ENCODE measurements at regions not wholly inside any gene's neighbourhood (a gene's known extent, or its start where the extent isn't known, plus 50 kb on each side); places are given as distances from the start of the nearest gene placed in this dataset.

- H3K27me3 Mint-ChIP-seq (ENCODE audit: low read depth), result no peaks in the 10 kb centered on the region
- no peak for TF ChIP-seq CTCF (IDR thresholded peaks at IDR 0.05)
- DNase-seq (ENCODE audit: low spot score), result no peak
- peaks cover 22% of the 10 kb centered on the region for H3K4me1 Mint-ChIP-seq (ENCODE audit: low read depth)
- no peak overlapping the region for H3K4me3 Mint-ChIP-seq (ENCODE audit: unreplicated experiment)
- peaks cover 5% of the 10 kb centered on the region for H3K36me3 Mint-ChIP-seq (ENCODE audit: low read depth)
- H3K9me3 Mint-ChIP-seq (ENCODE audit: low read depth), result peaks cover 25% of the 10 kb centered on the region
- H3K27ac Mint-ChIP-seq (ENCODE audit: unreplicated experiment), result no peak overlapping the region
Observed at GRCh38 chr3:150030841-150031240, 60.1 kb upstream of the PFN2 start.

DNA sequence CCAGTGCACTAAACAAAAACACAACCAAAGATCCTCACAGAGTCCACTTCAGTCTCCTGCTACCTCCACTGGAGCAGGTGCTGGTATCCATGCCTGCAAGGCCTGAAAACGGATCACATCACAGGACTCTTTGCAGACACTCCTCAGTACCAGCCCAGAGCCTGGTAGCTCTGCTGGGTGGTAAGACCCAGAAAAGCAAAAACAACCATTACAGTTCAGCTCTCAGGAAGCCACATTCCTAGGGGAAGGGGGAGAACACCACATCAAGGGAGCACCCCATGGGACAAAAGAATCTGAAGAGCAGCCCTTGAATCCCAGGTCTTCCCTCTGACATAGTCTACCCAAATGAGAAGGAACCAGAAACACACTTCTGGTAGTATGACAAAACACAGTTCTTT, 52.5 kb upstream of the PFN2 start:
- Mint-ChIP-seq H3K27ac (ENCODE audit: unreplicated experiment) (peak overlapping the region; percentile 85), H3K4me3 (ENCODE audit: unreplicated experiment) (no peak overlapping the region), H3K27me3 (ENCODE audit: low read depth) (no peaks in the 10 kb centered on the region), H3K4me1 (ENCODE audit: low read depth) (peaks cover 33% of the 10 kb centered on the region), H3K36me3 (ENCODE audit: low read depth) (peaks cover 10% of the 10 kb centered on the region), H3K9me3 (ENCODE audit: low read depth) (peaks cover 49% of the 10 kb centered on the region)
- DNase-seq (ENCODE audit: low spot score), result no peak
- no peak for TF ChIP-seq CTCF (IDR thresholded peaks at IDR 0.05)

DNA sequence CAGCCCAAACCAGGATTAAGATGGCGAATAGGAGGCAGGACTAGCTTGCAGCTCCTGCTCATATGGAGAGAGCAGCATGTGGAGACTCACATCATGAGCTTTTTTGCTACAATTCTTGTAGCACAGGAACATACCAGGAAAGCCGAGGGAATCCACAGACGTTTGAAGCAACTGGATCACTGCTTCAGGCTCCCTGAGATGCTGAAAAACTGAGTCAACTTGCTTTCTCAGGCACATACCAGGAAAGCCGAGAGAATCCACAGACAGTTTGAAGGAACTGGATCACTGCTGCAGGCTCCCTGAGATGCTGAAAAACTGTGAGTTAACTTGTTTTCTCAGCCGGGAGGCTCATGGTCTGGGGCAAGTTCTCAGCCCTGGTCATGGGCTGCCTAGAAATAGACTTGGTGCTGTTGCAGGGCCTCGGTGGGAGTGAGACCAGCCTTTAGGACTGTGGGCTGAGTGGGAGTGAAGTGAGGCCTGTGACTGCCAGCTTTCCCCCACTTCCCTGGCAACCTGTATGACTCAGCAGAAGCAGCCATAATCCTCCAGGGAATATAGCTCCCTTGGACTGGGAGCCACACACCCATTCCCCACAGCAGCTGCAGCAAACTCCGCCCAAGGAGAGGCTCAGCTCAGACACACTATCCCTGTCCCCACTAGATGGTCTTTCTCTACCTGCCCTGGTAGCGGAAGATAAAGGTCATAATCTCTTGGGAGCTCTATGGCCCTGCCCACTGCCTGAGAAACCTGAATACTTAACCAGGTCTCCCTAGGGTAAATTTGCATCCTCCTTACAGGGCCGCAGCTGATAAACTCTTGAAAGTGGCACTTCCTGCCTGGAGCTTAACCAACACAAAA, 51.9 kb upstream of the PFN2 start:
- H3K4me3 Mint-ChIP-seq (ENCODE audit: unreplicated experiment), result peak overlapping the region; percentile 10
- no peaks in the 10 kb centered on the region for H3K27me3 Mint-ChIP-seq (ENCODE audit: low read depth)
- peak overlapping the region; percentile 85 for H3K27ac Mint-ChIP-seq (ENCODE audit: unreplicated experiment)
- TF ChIP-seq CTCF (IDR thresholded peaks at IDR 0.05), result no peak
- peaks cover 8% of the 10 kb centered on the region for H3K36me3 Mint-ChIP-seq (ENCODE audit: low read depth)
- H3K9me3 Mint-ChIP-seq (ENCODE audit: low read depth), result peaks cover 42% of the 10 kb centered on the region
- H3K4me1 Mint-ChIP-seq (ENCODE audit: low read depth), result peaks cover 33% of the 10 kb centered on the region
- DNase-seq (ENCODE audit: low spot score), result no peak

DNA sequence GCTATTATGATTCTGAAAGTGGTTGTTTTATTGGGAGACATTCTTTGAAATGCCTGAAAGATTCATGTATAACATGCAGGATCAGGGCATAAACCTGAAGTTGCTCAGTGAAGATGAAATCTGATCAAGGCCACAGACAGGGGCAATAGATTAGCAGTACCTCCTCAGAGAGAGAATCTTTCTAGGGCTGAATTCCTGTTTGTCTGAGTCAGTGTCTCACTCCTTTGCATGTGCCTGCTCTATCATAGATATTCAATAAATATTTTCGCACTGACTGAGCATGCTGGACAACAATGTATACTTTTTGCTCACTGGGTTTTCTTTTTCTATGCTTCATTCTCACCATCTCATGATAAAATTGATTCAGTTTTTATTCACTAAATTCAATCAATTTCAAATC, 49.8 kb upstream of the PFN2 start:
- no peaks in the 10 kb centered on the region for H3K27me3 Mint-ChIP-seq (ENCODE audit: low read depth)
- peak; percentile 7 for TF ChIP-seq CTCF (IDR thresholded peaks at IDR 0.05)
- peak overlapping the region; percentile 49 for H3K27ac Mint-ChIP-seq (ENCODE audit: unreplicated experiment)
- no peak for DNase-seq (ENCODE audit: low spot score)
- H3K4me3 Mint-ChIP-seq (ENCODE audit: unreplicated experiment), result no peak overlapping the region
- H3K9me3 Mint-ChIP-seq (ENCODE audit: low read depth), result peaks cover 25% of the 10 kb centered on the region
- peaks cover 5% of the 10 kb centered on the region for H3K36me3 Mint-ChIP-seq (ENCODE audit: low read depth)
- H3K4me1 Mint-ChIP-seq (ENCODE audit: low read depth), result peaks cover 33% of the 10 kb centered on the region

Data from chondrocyte (in vitro differentiated cells).